Tongue (tissue), 1 donor: ENCODE measurements at regions not wholly inside any gene's neighbourhood (a gene's known extent, or its start where the extent isn't known, plus 50 kb on each side); places are given as distances from the start of the nearest gene placed in this dataset.

Experiments used
- DNase-seq: peaks from one replicate; pipeline ENCODE4 v3.0.0-alpha.2; 2015

DNA sequence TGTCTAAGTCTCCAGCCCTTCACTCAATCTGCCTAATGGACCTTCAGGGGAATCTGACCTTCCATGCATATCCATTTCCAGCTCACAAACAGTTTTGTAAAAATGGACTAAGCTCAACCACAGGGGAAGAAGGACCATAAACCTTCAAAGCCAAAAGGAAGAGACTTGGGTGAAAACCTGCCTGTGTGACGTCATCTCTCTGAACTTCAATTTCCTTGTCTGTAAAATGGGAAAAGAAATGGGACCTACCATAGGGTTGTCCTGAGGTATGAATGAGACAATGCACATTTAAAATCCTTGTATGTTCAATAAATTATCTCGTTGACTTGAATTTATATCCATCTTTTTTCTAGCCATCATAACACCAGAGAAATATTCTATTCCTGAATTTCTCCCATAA lies 370.7 kb downstream of the INSC start:
- DNase-seq: no peak

- DNase-seq: no peak
Observed at GRCh38 chr11:15489281-15489680, 374.6 kb downstream of the INSC start.

- no peak for DNase-seq
Observed at GRCh38 chr11:15490535-15490934, 375.8 kb downstream of the INSC start.

DNA sequence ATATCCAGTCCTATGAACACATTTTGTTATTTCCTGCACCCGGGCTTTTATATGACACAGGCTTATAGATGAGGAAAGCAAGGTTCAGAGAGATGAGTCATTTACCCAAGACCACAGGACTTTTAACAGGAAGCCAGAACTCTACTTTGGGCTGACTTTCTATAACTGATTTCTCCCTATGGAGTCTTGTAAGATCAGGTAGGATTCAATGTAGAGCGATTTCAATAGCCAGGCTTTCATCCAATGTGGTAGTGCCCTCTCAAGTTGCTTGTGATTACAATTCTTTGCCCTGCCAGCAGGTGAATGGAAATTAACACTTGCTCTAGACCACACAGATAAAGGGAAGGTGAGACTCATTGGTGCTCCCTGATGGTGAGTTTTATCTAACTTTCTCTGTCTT lies 378.3 kb downstream of the INSC start:
- no peak for DNase-seq

DNA sequence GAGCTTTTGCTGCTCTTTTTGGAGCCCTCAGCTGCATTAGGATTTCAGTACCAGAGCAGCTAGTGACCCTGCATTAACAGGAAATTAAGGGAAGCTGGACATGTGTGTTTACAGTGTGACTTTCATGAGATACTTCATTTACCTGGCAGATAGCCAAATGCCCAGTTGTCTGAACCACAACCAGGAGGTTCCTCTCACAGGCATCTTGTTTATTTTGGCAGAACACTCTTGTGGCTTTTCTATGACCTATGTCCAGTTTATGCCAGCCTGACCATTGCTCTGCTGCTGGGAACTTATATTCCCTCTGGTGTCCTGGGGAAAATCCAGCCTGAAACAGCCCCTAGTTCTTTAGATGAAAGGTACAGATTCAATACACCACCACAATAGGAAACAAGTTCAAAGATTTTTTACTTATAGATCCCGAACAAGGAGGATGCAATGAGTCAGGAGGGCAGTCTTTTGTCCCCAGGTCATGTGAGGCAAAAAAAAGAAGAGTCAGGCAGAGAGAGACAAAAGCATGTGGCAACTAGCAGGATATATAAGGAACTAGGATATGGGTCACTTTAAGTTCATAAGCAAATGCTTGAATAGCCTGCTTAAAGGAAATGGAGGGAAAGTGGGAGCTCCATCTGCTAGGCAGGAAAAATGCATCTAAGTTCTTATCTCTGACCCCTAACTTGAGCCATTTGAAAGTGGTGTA lies 379.3 kb downstream of the INSC start:
- DNase-seq: peak; percentile 49

- DNase-seq: no peak
Observed at GRCh38 chr11:15494740-15495139, 380.0 kb downstream of the INSC start.

DNA sequence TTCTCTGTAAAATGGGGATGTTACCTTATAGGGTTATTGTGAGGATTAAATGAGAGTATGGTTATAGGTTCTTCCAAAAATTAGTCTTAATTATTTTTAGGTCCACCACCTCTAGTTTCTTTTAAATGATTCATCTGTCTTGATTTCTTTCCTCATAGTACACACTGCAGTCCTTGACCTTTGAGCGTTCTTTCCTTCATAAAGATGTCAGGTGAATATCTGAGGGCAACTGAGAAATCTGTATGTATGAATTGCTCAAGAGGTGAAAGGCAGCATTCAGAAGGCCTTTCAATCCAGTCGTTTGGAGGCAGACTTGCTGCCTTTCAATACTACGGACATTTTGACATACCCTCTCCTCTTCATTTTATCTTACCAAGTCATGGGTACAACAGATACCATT lies 380.7 kb downstream of the INSC start:
- no peak for DNase-seq

DNA sequence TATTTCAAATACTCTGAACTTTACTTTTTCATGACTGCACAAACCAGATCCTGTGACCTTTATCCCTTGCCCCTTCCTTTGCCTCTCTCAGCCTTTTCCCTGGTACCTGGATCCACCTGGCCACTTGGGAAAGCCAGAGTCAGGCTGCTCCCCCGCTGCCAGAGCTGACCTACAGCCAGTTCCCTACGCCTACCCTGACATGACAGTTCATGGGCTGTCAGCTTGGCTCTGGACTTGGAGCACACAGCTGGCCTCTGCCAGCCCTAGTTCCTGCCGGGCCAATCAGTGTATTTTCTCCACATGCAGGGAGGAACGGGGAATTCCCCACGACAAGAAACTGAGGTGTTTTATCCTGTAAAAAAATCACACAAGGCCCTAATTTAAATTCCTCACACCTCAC lies 382.6 kb downstream of the INSC start:
- DNase-seq: peak; percentile 22

GRCh38 chr11:15499674-15500073 lies 385.0 kb downstream of the INSC start:
- peak; percentile 73 for DNase-seq

DNA sequence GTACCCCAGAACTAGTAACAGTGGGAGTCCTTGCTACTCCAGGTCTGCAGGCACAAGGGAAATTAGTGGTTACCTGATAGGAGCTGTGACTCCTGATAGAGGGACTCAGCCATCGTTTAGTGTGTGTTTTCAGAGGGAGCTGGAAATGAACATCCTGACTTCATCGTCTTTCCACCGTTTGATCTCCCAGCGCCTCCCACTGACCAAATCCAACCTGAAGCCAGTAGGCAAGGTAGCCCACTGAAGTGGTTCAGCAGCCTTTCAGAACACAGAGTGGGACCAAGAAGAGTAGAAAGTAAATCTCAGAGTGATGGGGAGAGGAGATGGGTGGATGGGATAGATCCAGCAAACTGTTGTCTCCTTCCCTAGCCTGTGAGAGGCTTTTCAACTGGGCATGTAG lies 385.9 kb downstream of the INSC start:
- DNase-seq: no peak

GRCh38 chr11:15501566-15501965 lies 386.8 kb downstream of the INSC start:
- no peak for DNase-seq

DNA sequence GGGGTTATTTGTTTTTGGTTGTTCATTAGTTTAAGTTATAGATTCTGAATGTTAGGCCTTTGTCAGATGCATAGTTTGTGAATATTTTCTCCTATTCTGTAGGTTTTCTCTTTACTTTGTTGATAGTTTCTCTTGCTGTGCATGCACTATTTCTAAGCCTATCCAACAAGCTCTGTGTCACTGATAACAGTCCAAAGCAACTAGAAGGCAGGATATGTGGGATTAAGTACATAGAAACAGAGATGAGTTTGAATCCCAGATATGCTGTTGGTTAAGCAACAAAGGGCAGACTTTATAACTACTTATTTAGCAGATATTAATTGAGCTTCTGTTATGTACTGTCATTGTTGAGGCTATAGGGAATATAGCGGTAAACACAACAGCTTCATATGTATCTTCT lies 390.4 kb downstream of the INSC start:
- no peak for DNase-seq

GRCh38 chr11:15507592-15507991 lies 392.9 kb downstream of the INSC start:
- peak; percentile 35 for DNase-seq

DNA sequence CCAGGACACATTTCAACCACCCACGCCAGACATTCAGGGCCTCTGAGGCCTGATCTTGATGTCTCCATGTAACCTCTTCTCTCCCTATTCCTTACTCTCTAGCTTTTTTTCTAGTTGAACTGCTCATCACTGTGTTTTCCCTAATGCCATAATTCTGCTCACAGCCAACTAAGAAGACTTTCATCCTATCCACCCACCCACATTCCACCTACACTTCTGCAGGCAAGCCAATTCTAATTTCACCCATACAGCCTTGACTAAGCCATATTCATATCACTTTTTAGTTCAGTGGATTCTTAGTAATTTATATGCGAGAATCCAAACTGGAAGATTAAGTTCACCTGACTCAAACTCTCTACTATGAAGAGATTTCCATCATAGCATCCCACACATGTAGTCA lies 394.4 kb downstream of the INSC start:
- no peak for DNase-seq

- no peak for DNase-seq
Observed at GRCh38 chr11:15519124-15519791, 404.5 kb downstream of the INSC start.

GRCh38 chr11:15519911-15520310 lies 405.2 kb downstream of the INSC start:
- DNase-seq: no peak

GRCh38 chr11:15523543-15523942 lies 408.8 kb downstream of the INSC start:
- no peak for DNase-seq

DNA sequence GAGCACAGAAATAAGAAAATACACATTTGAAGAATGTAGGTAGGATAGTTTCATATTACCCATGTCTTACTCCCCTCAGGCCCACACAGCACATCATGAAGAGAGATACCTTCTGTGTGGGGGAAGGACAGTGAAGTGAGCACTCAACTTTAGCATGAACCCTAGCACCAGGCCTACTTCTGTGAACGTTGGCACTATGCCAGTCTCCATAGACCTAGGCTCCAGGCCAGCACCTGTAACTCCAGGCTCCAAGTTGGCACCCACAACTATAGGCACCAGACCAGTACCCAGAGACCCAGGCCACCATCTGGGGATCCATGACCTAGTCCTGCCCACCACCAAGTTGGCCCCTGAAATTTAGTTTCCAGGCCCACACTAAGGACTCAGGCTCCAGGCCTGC lies 410.9 kb downstream of the INSC start:
- no peak for DNase-seq

- DNase-seq: no peak
Observed at GRCh38 chr11:15526032-15526431, 411.3 kb downstream of the INSC start.

GRCh38 chr11:15526859-15527450 lies 412.2 kb downstream of the INSC start:
- DNase-seq: no peak

GRCh38 chr11:15532432-15532831 lies 417.7 kb downstream of the INSC start:
- DNase-seq: no peak

GRCh38 chr11:15534266-15534665 lies 419.5 kb downstream of the INSC start:
- no peak for DNase-seq

DNA sequence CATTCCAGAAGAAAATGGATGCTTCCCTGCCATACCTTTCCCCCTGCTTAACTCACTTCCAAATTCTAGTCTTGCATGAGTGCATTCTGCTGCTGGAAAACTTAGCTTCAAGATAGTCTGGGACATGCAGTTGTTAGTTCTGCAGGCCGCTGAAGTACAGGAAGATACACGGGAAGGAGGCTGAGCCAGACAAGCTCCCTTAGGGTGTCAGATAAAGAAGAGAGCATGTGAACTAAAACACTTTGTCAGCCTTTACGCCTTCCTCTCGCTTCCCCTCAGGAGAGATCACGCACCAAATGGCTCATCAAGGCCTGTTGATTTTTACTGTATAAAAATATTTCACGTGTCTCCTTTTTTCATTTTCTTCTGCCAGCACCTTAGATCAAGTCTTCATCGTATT lies 420.7 kb downstream of the INSC start:
- no peak for DNase-seq

GRCh38 chr11:15536438-15536837 lies 421.7 kb downstream of the INSC start:
- DNase-seq: no peak
